NCI-H774 (cell line): ENCODE measurements at regions not wholly inside any gene's neighbourhood (a gene's known extent, or its start where the extent isn't known, plus 50 kb on each side); places are given as distances from the start of the nearest gene placed in this dataset.
"Not testable (repeated sequence)": the region's sequence is repeated elsewhere in the genome, so short reads cannot be mapped to it uniquely, and the experiment has no call there.

Experiments used
- DNase-seq: peaks from one replicate; lab custom pipeline; 2025; lab: John Stamatoyannopoulos, UW

DNA sequence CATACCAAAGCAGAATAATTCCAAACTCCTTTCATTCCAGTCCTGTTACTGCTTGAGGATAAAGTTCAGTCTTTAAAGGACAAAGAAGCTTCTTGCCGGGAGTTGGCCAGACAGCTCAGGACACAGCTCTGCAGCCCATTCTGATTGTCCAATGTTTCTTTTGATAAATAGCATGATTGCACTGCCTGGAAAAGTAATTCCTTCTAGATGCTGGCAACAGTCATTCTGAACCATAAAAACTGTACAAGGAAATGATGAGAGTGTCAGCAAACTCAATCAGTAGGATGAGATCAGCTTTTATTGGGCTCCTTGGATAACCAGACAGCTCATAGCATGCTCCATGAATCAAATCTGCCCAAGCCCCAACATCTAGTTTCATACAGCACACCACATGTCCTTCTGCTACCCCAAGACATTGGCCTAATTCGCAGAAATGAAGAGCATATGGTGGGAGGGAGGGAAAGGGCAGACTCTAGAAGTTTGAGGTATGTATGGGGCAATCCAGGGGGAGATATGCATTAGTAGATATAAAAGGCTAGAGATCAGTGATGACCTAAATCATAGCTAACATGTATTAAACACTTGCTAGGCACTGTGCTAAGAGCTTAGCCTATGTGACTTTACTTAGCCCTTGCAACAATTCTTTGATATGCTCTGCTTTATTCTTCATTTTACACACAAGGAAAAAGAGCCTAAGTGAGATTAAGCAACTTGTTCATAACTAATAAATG lies 219.9 kb upstream of the NREP start:
- DNase-seq = no peak

DNA sequence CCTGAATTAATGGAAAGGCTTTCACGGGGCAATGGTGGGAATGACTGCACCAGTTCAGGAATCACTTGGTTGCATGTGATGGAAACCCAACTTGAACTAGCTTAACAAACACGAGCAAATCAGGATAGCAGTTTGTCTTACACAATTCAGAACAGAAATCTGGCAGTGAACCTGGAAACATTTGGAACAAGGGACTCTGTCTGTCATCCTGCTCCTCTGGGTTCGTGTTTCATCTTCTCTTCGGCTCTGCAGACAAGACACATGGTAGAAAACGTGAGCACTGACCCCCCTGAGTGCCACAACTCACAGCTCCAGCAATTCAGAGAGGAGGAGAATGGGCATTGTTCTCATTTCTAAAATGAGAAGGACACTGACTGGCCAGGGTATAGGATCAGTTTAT lies 218.1 kb upstream of the NREP start:
- no peak for DNase-seq

DNA sequence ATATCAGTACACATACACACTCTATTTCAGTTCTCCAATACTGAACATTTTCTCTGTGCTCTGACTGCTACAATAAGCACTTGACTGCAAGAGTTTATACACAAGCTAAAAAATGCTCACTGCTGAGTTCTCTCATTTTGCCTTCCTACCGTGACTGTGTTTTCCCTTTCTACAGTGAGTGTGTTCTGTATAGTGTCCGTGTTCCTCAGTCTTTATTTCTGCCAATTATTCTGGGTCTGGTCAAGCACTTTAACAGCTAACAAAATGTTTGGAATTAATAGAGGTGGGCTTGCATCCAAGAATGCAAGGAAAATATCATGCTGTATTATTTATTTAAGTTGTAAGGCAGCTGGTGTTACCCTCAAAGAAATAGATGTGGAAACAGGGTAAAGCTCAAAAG lies 217.0 kb upstream of the NREP start:
- DNase-seq = no peak

DNA sequence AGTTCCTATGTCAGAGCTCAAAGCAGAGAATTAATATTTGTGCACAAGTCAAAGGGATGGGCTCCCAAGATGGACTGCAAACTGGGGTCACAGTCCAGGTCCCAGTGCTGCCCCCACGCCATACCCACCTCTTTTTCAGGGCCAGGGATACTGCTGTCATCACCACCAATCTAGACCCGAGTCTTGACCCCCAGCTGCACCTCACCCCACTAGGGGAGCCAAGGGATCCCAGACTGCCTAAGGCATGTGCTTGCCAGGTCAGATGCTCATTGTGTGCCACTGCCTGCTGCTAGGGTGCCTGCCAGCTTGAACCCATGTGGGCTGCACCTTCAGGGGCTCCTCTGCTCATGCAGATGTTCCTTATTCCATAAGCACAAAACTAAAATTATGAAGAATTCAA lies 215.6 kb upstream of the NREP start:
- no peak for DNase-seq

DNA sequence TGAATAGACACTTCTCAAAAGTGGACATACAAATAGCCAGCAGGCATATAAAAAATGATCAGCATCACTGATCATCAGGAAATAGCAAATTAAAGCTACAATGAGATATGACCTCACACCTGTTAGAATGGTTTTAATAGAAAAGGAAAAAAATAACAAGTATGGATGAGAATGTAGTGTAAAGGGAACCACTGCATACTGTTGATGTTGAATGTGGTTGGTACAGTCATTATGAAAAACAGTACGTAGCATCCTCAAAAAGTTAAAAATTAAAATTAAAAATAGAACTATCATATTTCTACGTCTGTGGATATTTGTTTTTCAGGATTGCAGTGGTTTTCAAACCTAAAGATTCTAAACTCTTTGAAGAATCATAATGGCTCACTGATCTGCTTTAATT lies 215.1 kb upstream of the NREP start:
- no peak for DNase-seq

DNA sequence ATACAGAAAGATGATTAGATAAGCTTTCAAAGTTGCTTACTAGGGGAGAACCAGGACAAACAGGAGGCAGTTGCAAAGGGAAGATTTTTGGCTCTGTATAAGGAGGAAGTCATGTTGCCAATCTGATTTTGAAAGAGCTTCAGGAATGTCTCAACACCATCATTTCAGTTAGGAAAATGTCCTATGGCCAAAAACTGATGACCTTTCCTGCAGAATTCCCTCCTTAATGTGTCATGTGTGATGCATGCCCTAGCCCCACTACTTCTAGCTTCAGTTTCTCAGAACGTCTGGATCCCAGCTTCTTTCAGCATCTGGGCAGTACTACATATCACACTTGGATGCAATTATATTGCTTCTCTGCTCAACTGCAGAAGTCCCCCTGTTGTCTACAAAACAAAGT lies 211.5 kb upstream of the NREP start:
- DNase-seq = no peak

DNA sequence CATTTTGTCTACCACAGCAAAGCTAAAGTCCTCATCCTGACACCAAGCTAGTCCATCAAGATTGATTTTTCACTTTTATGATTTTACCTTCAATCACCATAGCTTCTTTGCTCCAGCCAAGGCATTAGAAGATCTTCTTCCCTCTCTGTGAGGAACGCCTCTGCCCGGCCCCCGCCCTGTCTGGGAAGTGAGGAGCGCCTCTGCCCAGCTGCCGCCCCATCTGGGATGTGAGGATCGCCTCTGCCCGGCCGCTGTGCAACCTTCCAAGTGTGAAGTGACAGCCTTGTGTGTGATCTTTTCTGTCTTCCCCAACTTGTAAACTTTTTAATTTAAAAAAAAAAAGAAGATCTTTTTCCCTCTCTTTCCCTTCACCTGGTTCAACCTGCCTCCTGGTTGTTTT lies 210.5 kb upstream of the NREP start:
- no peak for DNase-seq

DNA sequence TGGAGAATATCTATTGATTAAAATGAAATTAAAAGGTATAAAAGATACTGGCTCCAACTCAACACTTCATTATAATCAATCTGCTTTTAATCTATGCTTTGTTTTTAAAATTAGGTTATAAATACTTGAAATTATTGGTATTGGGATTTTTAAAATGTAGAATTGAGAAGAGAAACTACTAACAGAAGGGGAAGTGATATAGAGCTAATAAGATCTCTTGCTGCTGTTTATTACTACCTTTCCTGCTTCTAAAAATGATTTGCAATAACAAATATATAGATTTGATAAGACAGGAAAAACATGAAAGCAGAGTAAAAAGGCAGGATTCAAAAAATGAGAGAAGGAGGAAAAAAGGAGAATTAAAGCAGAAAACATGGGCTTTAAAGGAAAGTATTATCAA lies 209.3 kb upstream of the NREP start:
- no peak for DNase-seq

DNA sequence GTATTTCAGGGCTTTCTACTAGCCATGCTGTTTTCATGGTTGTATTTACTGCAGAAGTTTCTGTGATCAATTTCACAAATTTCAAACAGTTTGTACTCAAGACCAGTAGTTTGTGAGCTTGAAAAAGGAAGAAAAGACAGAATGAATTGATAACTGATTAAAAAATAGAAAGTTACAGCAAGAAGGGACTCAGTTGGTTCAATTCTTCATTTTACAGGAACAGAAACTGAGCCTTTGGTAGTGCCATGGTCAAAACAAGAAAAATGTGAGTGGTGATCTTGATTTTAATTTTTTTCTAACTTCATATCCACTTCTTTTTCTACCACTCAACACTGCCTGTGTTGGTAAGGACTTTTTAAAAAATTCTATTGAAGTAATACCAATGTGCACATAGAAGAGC lies 206.6 kb upstream of the NREP start:
- DNase-seq = no peak

DNA sequence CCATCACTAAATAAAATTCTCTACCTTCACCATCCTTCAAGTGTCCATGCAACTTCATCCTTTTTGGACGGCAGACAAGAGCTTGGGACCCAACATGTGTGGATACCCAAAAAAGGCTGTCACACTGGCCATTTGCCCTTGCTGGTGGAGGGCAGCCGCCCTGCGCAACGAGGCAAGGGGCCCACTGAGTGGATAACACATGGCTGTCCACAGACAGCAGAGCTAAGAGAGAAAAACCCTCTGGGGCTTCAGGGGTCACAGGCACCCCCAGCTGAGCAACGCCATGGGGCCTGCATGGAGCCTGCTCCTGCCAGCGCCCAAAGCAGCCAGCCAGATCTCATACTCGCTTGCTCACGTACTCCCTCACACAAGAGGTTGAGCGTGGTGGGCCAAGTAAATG lies 205.9 kb upstream of the NREP start:
- no peak for DNase-seq

DNA sequence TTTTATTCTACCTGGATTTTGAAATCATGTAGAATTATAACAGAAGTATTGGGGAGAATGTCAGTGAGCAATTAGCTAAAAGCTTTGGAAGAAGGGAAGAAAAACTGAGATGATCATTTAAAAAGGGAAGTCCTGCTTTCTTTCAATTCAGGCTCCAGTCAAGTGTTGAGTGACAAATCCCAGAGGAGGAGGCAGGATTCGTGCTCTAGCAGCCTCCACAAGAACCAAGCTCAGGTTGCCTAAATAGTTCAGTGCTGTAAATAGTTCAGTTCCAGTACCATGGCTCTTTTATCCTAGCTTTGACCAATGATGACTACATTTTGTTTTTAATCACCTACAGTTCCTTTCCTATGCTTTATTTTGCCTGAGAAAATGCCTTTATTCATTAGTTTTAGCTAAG lies 204.9 kb upstream of the NREP start:
- no peak for DNase-seq

DNA sequence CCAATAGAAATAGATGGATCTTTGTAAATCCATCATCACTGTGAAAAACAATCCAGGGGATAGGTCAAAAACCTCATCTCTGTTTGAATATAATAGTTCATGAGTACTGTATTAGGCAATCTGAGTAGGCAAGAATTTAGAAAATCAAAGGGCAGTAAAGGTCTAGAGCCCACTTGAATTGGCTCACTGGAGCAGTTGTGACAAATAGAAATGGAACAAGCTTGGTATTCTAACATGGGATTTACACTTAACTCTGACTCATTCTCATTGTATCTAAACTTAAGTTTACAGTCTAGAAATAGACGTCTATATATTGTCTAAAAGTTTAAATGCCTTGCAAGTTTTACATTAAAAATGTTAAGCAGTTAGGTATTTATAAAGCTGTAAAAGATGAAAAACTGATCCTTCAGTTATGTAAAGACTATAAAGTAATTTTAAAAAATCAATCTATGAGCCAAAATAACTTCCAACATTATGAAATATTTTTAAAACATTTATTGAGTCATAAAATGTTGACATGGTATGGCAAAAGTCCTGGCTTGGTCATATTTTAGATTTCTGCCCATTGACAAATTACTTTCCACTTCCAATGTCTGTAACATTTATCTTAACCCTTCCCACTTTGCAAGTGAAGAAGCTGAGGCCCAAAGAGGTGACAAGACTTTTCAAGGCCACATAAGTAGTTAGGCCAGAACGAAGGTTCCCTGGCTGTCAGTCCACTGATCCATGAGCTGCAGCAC lies 203.7 kb upstream of the NREP start:
- DNase-seq = no peak

DNA sequence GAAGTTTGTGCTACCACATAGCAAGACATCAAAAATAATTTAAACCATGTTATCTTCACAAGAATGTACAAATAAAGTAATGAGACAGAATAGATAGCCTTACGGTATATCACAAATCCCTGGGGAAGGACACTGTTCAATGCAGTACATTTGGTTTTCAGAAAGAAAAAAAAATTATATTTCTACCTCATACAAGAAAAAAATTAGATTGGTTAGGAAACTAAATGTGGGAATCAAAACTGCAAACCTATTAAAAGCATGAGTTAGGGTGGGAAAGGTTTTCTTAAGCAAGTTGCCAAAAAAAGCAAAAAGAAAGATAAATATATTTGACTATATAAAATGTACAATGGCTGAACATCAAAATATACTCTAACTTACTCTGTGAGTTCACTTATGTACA lies 201.9 kb upstream of the NREP start:
- no peak for DNase-seq

DNA sequence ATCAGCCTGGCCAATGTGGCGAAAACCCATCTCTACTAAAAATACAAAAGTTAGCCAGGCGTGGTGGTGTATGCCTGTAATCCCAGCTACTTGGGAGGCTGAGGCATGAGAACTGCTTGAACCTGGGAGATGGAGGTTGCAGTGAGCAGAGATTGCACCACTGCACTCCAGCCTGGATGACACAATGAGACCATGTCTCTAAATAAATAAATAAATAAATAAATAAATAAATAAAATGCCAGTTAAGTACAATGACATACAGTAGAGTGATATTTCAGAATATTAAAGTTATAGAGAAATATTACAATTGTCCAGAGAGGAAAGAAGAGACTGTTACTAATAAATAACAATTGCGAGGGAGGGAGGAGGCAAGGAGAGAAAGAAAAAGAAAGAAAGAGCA lies 199.8 kb upstream of the NREP start:
- not testable (repeated sequence) for DNase-seq

DNA sequence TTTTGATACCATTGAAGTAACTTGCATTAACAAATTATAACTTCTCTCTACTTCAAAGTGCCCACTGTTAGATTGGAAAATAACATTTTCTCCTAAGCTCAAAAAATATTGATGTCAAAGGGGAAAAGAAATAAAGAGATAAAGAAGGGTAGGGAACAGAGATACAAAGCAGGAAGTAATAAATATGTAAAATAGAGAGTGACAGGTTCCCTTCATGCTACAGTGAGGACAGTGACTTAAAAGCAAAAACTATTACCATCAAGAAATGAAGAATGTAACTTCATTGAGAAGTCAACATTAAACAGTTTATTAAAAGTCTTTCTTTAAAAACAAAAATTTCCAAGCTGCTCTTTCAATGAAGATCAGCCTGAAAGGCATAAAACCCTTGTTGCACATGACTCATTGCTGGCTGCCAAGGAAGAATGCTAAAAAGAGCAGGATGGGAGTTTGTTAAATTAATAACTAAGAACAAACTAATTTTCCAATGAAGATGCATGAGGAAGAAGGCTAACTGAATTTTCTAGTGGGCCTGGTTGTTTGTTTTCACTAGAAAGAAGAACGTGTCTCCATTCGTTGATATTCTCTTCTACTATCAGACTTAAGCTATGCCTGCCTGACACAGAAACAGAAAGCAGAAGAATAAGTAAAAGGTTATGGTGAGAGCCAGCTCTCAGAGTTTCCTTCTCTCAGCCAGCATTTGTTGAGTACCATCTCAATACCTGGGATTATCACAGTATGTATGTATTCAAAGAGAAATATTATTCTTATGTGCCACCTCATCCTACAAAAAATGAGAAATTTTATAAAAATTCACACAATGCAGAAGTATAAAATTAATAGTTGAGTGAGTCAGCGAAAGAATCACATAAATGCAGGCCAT lies 197.8 kb upstream of the NREP start:
- no peak for DNase-seq

DNA sequence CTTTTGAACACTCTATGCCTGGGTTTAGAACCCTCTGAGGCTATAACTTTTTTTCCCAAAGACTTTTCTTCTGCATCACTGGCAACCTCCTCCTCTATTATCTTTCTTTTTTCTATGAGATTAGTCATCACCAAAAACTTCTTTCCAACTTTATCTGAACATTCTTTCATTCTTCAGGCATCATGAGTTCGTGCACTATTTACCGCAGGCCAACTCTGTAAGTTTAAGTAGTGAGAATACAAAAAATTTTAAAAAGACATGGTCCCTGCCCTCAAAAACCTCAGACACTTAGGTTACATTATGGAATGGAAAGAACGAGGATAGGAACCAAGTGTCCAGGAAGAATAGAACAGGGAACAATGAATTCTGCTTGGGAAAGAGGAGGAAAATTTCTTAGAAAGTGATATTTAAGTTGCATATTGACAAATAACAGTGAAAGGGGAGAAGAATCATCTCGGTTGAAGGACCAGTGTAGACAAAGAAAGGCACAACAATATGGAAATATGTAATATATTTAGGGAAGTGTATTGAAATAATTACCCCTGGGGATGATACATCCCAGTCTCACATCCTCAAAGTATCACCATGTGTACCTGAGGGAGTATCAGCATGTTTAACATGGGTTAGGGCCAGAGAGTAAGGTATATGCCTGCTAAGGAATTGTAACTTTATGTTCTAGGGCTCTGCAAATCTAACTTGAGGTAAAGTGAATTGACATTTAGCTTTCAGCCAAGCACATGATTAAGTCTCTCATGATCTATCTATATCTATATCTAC lies 196.5 kb upstream of the NREP start:
- DNase-seq = no peak

DNA sequence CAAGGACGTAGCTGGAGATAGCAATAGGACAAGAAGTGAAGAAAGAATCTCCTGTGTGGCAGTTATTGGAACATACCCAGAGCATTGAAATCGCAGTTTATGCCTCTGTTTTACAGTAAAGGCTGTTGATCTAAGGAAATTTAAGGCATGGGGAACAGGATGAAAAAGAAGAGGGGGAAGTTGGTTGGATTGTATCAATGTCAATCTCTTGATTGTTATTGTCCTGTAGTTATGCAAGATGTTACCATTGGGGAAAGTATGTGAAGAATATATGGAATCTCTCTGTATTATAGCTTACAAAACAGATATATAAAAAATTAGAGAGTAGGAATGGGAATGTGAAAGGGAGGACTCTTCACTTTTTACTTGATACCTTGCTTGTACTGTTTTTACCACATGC lies 195.6 kb upstream of the NREP start:
- DNase-seq = no peak

DNA sequence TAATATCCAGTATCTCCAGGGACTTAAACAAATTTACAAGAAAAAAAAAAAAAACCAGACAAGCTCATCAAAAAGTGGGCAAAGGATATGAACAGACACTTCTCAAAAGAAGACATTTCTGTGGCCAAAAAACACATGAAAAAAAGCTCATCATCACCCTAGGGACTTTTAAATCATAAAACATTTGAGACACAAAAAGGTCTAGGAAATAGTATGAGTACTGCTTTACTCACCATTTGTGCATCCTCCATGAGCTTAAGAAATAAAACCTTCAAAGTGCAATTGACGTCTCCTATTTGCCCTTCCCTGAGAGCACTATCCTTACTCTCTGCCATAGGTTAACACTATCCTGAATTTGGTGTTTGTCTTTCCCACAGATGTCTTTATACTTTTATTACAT lies 193.7 kb upstream of the NREP start:
- no peak for DNase-seq

DNA sequence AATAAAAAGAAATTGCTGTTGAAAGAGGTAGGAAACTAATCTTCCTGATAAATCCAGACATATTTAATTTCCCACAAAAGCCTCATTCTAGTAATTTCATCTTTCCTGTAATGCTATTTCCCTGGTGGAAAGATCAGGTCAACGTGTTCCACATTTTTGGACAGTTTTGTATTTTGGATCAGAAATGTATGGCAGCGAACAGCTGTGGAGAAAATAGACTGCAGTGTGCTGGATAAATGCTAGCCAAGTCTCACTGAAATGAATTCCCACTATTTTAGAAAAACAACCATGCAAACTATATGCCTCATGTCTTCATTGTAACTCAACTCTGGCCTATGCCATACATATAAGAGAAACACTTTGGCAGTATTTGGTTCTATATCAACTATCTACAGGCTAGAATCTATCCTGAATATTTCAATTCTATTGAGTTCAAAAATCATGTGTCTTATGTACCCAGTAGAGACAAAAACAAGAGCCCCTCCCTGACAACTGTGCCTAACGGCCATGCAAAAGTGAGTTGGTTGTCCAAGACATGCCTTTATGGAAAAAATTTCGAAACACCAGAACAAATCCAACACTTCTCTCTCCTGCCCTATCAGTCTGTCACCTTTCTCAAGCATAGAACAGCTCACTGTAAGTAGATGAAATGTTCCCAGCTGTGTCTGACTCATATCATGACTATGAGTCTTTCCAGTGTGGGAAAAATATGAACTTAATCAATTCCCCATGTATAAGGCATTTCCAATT lies 191.3 kb upstream of the NREP start:
- DNase-seq = no peak

DNA sequence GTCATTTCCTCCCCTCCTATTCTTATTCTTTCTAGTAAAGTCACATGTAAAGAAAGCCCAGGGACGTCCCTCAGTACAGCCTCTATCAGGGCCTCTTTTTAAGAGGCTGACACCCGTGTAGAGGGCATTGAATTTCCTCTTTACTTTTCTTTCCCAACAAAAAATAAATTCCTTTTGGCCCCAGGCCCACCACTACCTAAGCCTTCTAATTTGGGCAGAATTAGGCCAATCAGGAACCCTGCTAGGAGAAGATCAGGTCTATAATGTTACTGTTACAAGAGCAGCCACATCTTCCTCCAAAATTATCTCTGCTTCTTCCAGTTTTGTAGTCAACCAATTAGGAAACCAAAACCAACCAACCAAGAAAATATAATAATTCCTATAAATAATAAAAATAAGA lies 189.6 kb upstream of the NREP start:
- DNase-seq = no peak

DNA sequence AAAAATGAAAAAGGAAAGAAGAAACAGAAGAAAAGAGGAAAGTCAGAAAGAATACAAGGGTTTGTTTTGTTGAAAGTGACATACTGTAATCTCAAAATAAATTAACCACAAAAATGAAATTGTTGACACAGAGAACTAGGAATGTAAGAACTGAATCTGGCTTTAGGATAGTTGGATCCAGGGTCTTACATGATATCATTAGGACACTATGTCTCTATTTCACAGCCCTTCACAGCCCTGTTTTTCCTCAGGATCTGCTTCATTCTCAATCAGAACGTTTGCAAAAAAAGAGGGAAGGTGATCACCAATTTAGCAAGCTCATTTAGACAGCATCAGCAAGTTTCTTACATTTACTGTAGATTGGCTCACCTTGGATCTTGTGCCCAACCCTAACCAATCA lies 188.5 kb upstream of the NREP start:
- no peak for DNase-seq
